OCI-LY1 (cell line): ENCODE measurements at regions not wholly inside any gene's neighbourhood (a gene's known extent, or its start where the extent isn't known, plus 50 kb on each side); places are given as distances from the start of the nearest gene placed in this dataset.

Source experiments
- H2AFZ ChIP-seq: fragments of 200-600 bp; sonication (generic), shearing (Covaris generic); 2 replicates; pipeline ENCODE4 v1.6.0; 2014; ENCODE audit warnings: antibody characterized with exemption, mild to moderate bottlenecking, low read length
- H3F3A ChIP-seq: fragments of 200-600 bp; sonication (generic), shearing (Covaris generic); 2 replicates; pipeline ENCODE4 v1.6.0; 2014; ENCODE audit warnings: mild to moderate bottlenecking, antibody characterized with exemption, low read length, moderate library complexity; ENCODE audit not compliant: insufficient read depth
- H3K27ac ChIP-seq: fragments of 200-600 bp; sonication (generic); 2 replicates; pipeline ENCODE4 v1.5.1; 2014; ENCODE audit warnings: low read length, mixed run types, mild to moderate bottlenecking, low read depth; ENCODE audit not compliant: poor library complexity, severe bottlenecking
- H3K27me3 ChIP-seq: fragments of 200-600 bp; sonication (generic); 2 replicates; pipeline ENCODE4 v1.6.0; 2014; ENCODE audit warnings: antibody characterized with exemption, mild to moderate bottlenecking, low read length, moderate library complexity; ENCODE audit not compliant: insufficient read depth
- H3K36me3 ChIP-seq: fragments of 200-600 bp; sonication (generic); 2 replicates; pipeline ENCODE4 v1.6.1; 2014; ENCODE audit warnings: mild to moderate bottlenecking, antibody characterized with exemption, low read length, moderate library complexity, mixed read lengths; ENCODE audit not compliant: insufficient read depth
- H3K4me1 ChIP-seq: fragments of 200-600 bp; sonication (generic); 2 replicates; pipeline ENCODE4 v1.5.1; 2014; ENCODE audit warnings: mild to moderate bottlenecking, low read length, moderate library complexity; ENCODE audit not compliant: insufficient read depth, severe bottlenecking
- H3K4me2 ChIP-seq: fragments of 200-600 bp; sonication (generic), shearing (Covaris generic); 2 replicates; pipeline ENCODE4 v1.6.1; 2014; ENCODE audit warnings: low read length
- H3K4me3 ChIP-seq: fragments of 200-600 bp; sonication (generic); 2 replicates; pipeline ENCODE4 v1.5.1; 2014; ENCODE audit warnings: low read length, low read depth, mild to moderate bottlenecking, mixed read lengths; ENCODE audit not compliant: poor library complexity, severe bottlenecking
- H3K79me2 ChIP-seq: fragments of 200-600 bp; shearing (Covaris generic); 2 replicates; pipeline ENCODE4 v1.6.1; 2016; ENCODE audit warnings: mixed run types, low read length, mixed read lengths; ENCODE audit not compliant: insufficient read depth
- H3K9ac ChIP-seq: fragments of 200-600 bp; sonication (generic), shearing (Covaris generic); 2 replicates; pipeline ENCODE4 v1.6.1; 2014; ENCODE audit warnings: mild to moderate bottlenecking, low read length, mixed read lengths
- H3K9me2 ChIP-seq: fragments of 200-600 bp; sonication (generic), shearing (Covaris generic); 2 replicates; pipeline ENCODE4 v1.6.1; 2014; ENCODE audit warnings: low read depth, mild to moderate bottlenecking, low read length, mixed read lengths
- H3K9me3 ChIP-seq: fragments of 200-600 bp; shearing (Covaris generic); 2 replicates; pipeline ENCODE4 v1.6.1; 2014; ENCODE audit warnings: low read length, mixed read lengths
- H4K20me1 ChIP-seq: fragments of 200-600 bp; sonication (generic), shearing (Covaris generic); 2 replicates; pipeline ENCODE4 v1.6.0; 2016; ENCODE audit warnings: mild to moderate bottlenecking, low read length; ENCODE audit not compliant: insufficient read depth
- CTCF ChIP-seq: fragments of 200-600 bp; sonication (generic), shearing (Covaris generic); IDR thresholded peaks from 2 replicates; pipeline ENCODE4 v1.5.1; 2017; ENCODE audit warnings: mild to moderate bottlenecking, antibody characterized with exemption, low read length, moderate library complexity, mixed read lengths
- EZH2 ChIP-seq: fragments of 200-600 bp; sonication (generic), shearing (Covaris generic); IDR thresholded peaks from 2 replicates; pipeline ENCODE4 v1.8.0; 2017; ENCODE audit warnings: borderline replicate concordance, mixed run types, mild to moderate bottlenecking, antibody characterized with exemption, low read length, moderate library complexity, mixed read lengths

- Histone ChIP-seq H3K27me3 (no peaks in the 10 kb centered on the region), H2AFZ (no peak overlapping the region), H3K4me3 (no peak overlapping the region), H3K27ac (peak overlapping the region; percentile 97), H3K4me2 (peak overlapping the region; percentile 63; the same call in 1 of the 2 replicates), H3K9me2 (no peaks in the 10 kb centered on the region), H3F3A (no peaks in the 10 kb centered on the region), H3K9ac (peak overlapping the region; percentile 61; the same call in 1 of the 2 replicates), H3K9me3 (no peaks in the 10 kb centered on the region), H4K20me1 (no peaks in the 10 kb centered on the region), H3K36me3 (no peaks in the 10 kb centered on the region), H3K4me1 (peaks cover 62% of the 10 kb centered on the region), H3K79me2 (no peaks in the 10 kb centered on the region)
- TF ChIP-seq CTCF = no peak
- TF ChIP-seq EZH2 = no peak
These were observed 93.1 kb upstream of the RUNX3 start for GRCh38 chr1:25023190-25023578.

DNA sequence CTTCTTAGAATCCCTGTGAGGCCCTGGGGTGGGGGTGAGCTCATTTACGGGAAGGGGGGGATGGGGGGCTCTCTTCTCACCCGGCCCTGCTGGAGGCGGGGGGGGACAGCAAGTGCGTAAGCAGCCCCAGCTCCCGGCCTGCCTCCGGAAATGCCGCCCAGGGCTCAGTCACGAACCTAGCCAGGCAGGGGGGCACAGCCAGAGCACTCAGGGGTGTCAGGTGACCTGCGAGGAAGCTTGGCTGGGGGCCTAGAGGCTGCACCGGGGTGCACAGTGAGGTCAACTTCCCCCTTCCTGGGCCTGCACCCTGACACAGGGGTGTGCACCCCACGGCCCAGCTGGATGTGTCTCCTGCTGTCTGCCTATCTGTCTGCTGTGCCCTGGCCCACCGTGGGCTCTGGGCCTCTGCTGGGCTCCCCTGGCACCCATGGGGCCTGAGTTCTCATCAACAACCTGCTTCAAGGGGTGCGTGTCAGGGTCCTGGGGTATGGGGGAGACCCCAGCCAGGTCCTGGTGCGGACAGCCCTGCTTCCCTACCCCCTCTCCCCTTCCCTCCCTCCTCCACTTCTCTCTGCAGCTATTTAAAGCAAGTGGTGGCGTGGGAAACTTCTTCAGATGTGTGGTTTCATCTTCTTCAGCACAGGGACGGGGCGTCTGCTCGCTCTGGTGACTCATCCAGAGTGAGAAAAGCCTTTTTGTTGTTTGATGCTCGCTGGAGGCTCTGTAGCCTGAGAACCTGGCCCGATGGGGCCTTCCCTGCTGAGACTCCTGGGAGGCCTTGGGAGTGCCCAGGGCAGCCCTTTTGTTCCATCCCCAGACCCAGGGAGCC, 92.5 kb upstream of the RUNX3 start:
- TF ChIP-seq EZH2 (no peak), CTCF (no peak)
- H3K27me3 ChIP-seq = no peaks in the 10 kb centered on the region
- peaks cover 61% of the 10 kb centered on the region for H3K4me1 ChIP-seq
- no peak overlapping the region for H2AFZ ChIP-seq
- no peaks in the 10 kb centered on the region for H4K20me1 ChIP-seq
- H3K36me3 ChIP-seq = no peaks in the 10 kb centered on the region
- H3K79me2 ChIP-seq = no peaks in the 10 kb centered on the region
- H3K9ac ChIP-seq = peak overlapping the region; percentile 61
- H3K9me3 ChIP-seq = no peaks in the 10 kb centered on the region
- peak overlapping the region; percentile 97 for H3K27ac ChIP-seq
- H3K4me2 ChIP-seq = peak overlapping the region; percentile 63
- H3K9me2 ChIP-seq = no peaks in the 10 kb centered on the region
- H3K4me3 ChIP-seq = peak overlapping the region; percentile 19
- H3F3A ChIP-seq = no peaks in the 10 kb centered on the region

GRCh38 chr1:25021591-25022215, 91.6 kb upstream of the RUNX3 start:
- no peaks in the 10 kb centered on the region for H3K9me2 ChIP-seq
- H3F3A ChIP-seq = no peaks in the 10 kb centered on the region
- TF ChIP-seq CTCF (no peak), EZH2 (no peak)
- H3K4me1 ChIP-seq = peaks cover 52% of the 10 kb centered on the region
- H3K79me2 ChIP-seq = no peaks in the 10 kb centered on the region
- peak overlapping the region; percentile 11; the same call in 1 of the 2 replicates for H3K9ac ChIP-seq
- H3K4me2 ChIP-seq = peak overlapping the region; percentile 63; the same call in 1 of the 2 replicates
- H3K27ac ChIP-seq = peak overlapping the region; percentile 97
- H3K27me3 ChIP-seq = no peaks in the 10 kb centered on the region
- H4K20me1 ChIP-seq = no peaks in the 10 kb centered on the region
- H3K9me3 ChIP-seq = no peaks in the 10 kb centered on the region
- no peaks in the 10 kb centered on the region for H3K36me3 ChIP-seq
- H2AFZ ChIP-seq = no peak overlapping the region
- no peak overlapping the region for H3K4me3 ChIP-seq
